Spleen (tissue), 7 donors: ENCODE measurements at regions not wholly inside any gene's neighbourhood (a gene's known extent, or its start where the extent isn't known, plus 50 kb on each side); places are given as distances from the start of the nearest gene placed in this dataset.

Experiments
- POLR2A ChIP-seq, 3 donors: fragments of 450-650 bp; IDR thresholded peaks; one replicate each; pipeline ENCODE4 v1.5.1; 2017; ENCODE audit warnings: antibody characterized with exemption in 3 of 3, mild to moderate bottlenecking in 1 of 3
- POLR2AphosphoS5 ChIP-seq, 3 donors: sonication (generic); formaldehyde crosslinking; IDR thresholded peaks; one replicate each; pipeline ENCODE4 v1.5.1; 2017; ENCODE audit warnings: antibody characterized with exemption in 3 of 3
- TF ChIP-seq, protein P1 (sequence below), 11 experiments: fragments of 200-600 bp in 7 of 11; fragments of 450-650 bp in 4 of 11; sonication (generic) in 4 of 11; IDR thresholded peaks in 8 of 11; conservative IDR thresholded peaks in 3 of 11; 1 replicate in 7 of 11; 2 replicates in 4 of 11; pipeline versions ENCODE4 v1.4.0 to v1.8.0; 2016 to 2021; ENCODE audit warnings: antibody characterized with exemption in 11 of 11, inconsistent platforms in 4 of 11, mild to moderate bottlenecking in 1 of 11
- donor health status: DM: no; HTN: no; CAD: no; lungs with moderate emphysema.
- donor health status: DM: no; HTN: no; CAD: no.
- donor health status: DM: no; HTN: no; CAD: no.

DNA sequence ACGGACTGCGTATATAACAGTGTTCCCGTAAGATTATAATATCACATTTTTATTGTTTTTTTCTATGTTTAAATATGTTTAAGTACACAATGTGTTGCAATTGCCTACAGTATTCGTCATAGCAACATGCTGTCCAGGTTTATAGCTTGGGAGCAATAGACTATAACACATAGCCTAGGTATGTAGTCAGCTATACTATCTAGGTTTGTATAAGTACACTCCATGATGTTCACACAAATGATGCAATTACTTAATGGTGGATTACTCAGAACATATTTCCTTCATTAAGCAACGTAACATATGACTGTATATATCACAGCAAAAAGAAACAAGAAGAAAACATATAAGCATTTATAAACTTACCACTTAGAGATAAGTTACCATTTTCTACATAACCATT is 160.0 kb downstream of the CBLN1 start:
- TF ChIP-seq, protein P1, sequence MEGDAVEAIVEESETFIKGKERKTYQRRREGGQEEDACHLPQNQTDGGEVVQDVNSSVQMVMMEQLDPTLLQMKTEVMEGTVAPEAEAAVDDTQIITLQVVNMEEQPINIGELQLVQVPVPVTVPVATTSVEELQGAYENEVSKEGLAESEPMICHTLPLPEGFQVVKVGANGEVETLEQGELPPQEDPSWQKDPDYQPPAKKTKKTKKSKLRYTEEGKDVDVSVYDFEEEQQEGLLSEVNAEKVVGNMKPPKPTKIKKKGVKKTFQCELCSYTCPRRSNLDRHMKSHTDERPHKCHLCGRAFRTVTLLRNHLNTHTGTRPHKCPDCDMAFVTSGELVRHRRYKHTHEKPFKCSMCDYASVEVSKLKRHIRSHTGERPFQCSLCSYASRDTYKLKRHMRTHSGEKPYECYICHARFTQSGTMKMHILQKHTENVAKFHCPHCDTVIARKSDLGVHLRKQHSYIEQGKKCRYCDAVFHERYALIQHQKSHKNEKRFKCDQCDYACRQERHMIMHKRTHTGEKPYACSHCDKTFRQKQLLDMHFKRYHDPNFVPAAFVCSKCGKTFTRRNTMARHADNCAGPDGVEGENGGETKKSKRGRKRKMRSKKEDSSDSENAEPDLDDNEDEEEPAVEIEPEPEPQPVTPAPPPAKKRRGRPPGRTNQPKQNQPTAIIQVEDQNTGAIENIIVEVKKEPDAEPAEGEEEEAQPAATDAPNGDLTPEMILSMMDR (IDR thresholded peaks at IDR 0.05 in 8 of 11, conservative IDR thresholded peaks at IDR 0.05 in 3 of 11): no peak
- TF ChIP-seq POLR2A (IDR thresholded peaks at IDR 0.05) (no peak), POLR2AphosphoS5 (IDR thresholded peaks at IDR 0.05) (no peak)
